Tibial artery (tissue), 4 donors: ENCODE measurements at regions not wholly inside any gene's neighbourhood (a gene's known extent, or its start where the extent isn't known, plus 50 kb on each side); places are given as distances from the start of the nearest gene placed in this dataset.
A peak's percentile ranks its signal among the peaks of the same experiment; 100 is the strongest.
"Not testable (repeated sequence)": the region's sequence is repeated elsewhere in the genome, so short reads cannot be mapped to it uniquely, and the experiment has no call there.

ENCODE experiments used
- DNase-seq, 2 donors: peaks; one replicate each; pipeline ENCODE4 v3.0.0-alpha.2; 2019
- H3K27ac ChIP-seq, 2 donors: fragments of 200-600 bp; sonication (generic) in 1 of 2; 1 replicate in 1 of 2; 2 replicates in 1 of 2; pipeline ENCODE4 v1.5.1; 2018 to 2019; ENCODE audit warnings: mild to moderate bottlenecking in 1 of 2
- H3K27me3 ChIP-seq, 2 donors: fragments of 200-600 bp; sonication (generic) in 1 of 2; one replicate each; pipeline versions ENCODE4 v1.5.1 to v1.6.0; 2016 to 2019
- H3K36me3 ChIP-seq, 3 donors: fragments of 200-600 bp; sonication (generic) in 2 of 3; one replicate each; pipeline ENCODE4 v1.5.1; 2016 to 2019; ENCODE audit warnings: mild to moderate bottlenecking in 2 of 3
- H3K4me1 ChIP-seq, 4 donors: fragments of 200-600 bp; sonication (generic) in 2 of 4; 1 replicate in 3 of 4; 2 replicates in 1 of 4; pipeline ENCODE4 v1.5.1; 2016 to 2019
- H3K4me3 ChIP-seq, 2 donors: fragments of 200-600 bp; sonication (generic) in 1 of 2; 1 replicate in 1 of 2; 2 replicates in 1 of 2; pipeline ENCODE4 v1.5.1; 2018 to 2019; ENCODE audit warnings: mild to moderate bottlenecking in 2 of 2
- H3K9me3 ChIP-seq, 3 donors: fragments of 200-600 bp; sonication (generic) in 1 of 3; one replicate each; pipeline ENCODE4 v1.5.1; 2016 to 2019
- CTCF ChIP-seq, 2 experiments: fragments of 200-600 bp in 1 of 2; fragments of 450-650 bp in 1 of 2; IDR thresholded peaks; one replicate each; pipeline ENCODE4 v1.5.1; 2017 to 2019; ENCODE audit warnings: antibody characterized with exemption in 2 of 2, mild to moderate bottlenecking in 1 of 2, moderate library complexity in 1 of 2
- intact Hi-C: fragments of 100-400 bp; cut with DNase I; formaldehyde crosslinking; loops from one replicate; pipeline ENCODE4 v1.15.0; 2023; ENCODE audit warnings: low total_unique reads

- Histone ChIP-seq H3K27ac (no peak overlapping the region), H3K27me3 (no peaks in the 10 kb centered on the region), H3K4me3 (no peak overlapping the region), H3K4me1 (no peaks in the 10 kb centered on the region), H3K36me3 (no peaks in the 10 kb centered on the region), H3K9me3 (no peaks in the 10 kb centered on the region)
- no peak for DNase-seq
- intact Hi-C loops, result no loop called here
- TF ChIP-seq CTCF (IDR thresholded peaks at IDR 0.05), result no peak
Measured at GRCh38 chr2:49702740-49703139, 548.4 kb upstream of the FSHR start.

- no peaks in the 10 kb centered on the region for H3K36me3 ChIP-seq
- H3K4me1 ChIP-seq, result no peaks in the 10 kb centered on the region
- DNase-seq, result no peak
- no peaks in the 10 kb centered on the region for H3K9me3 ChIP-seq
- H3K27ac ChIP-seq, result no peak overlapping the region
- no peak for TF ChIP-seq CTCF (IDR thresholded peaks at IDR 0.05)
- intact Hi-C loops, result no loop called here
- no peaks in the 10 kb centered on the region for H3K27me3 ChIP-seq
- H3K4me3 ChIP-seq, result no peak overlapping the region
Measured at GRCh38 chr2:49693961-49694360, 539.6 kb upstream of the FSHR start.

DNA sequence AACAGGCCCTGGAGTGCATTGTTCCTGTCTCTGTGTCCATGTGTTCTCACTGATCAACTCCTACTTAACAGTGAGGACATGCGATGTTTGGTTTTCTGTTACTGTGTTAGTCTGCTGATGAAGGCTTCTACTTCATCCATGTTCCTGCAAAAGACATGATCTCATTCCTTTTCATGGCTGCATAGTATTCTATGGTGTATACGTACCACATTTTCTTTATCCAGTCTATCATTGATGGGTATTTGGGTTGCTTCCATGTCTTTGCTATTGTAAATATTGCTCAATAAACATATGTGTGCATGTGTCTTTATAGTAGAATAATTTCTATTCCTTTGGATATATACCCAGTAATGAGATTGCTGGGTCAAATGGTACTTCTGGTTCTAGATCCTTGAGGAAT is 537.7 kb upstream of the FSHR start:
- H3K9me3 ChIP-seq, H3K27ac ChIP-seq, H3K4me1 ChIP-seq, intact Hi-C loops, H3K27me3 ChIP-seq, H3K4me3 ChIP-seq, H3K36me3 ChIP-seq, DNase-seq: not testable (repeated sequence)

DNA sequence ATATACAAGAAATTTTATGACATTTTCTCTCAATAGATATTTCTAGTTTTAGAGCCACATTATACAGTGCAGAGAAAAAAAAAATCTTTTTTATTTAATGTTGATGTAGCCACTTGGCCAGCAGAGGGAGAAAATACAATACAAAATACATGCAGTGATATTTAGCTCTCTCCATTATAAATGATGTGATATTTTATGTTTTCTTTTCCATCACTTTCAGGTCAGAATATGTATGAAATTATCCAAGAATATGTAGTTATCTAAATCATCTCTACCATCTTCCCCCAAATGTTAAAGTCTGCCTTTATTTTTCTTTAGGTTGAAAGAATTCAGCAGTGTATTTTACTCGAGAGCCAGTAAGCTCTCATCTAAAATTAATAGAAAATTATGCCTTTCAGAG is 533.6 kb upstream of the FSHR start:
- Histone ChIP-seq H3K27ac (no peak overlapping the region), H3K4me3 (no peak overlapping the region), H3K36me3 (no peaks in the 10 kb centered on the region), H3K27me3 (no peaks in the 10 kb centered on the region), H3K4me1 (no peaks in the 10 kb centered on the region), H3K9me3 (no peaks in the 10 kb centered on the region)
- peak in 1 of 2 experiments; percentile 20 for TF ChIP-seq CTCF (IDR thresholded peaks at IDR 0.05)
- intact Hi-C loops, result loop anchor here (10.0 kb wide), 1 partner anchor 717 kb away; no protein-coding TSS in a partner anchor
- DNase-seq, result no peak

GRCh38 chr2:49686897-49687442 is 532.7 kb upstream of the FSHR start:
- no peaks in the 10 kb centered on the region for H3K27me3 ChIP-seq
- no peaks in the 10 kb centered on the region for H3K9me3 ChIP-seq
- no peaks in the 10 kb centered on the region for H3K36me3 ChIP-seq
- no peak for DNase-seq
- H3K4me1 ChIP-seq, result no peaks in the 10 kb centered on the region
- H3K4me3 ChIP-seq, result no peak overlapping the region
- intact Hi-C loops, result loop anchor here (10.0 kb wide), 1 partner anchor 718 kb away; no protein-coding TSS in a partner anchor
- H3K27ac ChIP-seq, result no peak overlapping the region
- TF ChIP-seq CTCF (IDR thresholded peaks at IDR 0.05), result no peak

DNA sequence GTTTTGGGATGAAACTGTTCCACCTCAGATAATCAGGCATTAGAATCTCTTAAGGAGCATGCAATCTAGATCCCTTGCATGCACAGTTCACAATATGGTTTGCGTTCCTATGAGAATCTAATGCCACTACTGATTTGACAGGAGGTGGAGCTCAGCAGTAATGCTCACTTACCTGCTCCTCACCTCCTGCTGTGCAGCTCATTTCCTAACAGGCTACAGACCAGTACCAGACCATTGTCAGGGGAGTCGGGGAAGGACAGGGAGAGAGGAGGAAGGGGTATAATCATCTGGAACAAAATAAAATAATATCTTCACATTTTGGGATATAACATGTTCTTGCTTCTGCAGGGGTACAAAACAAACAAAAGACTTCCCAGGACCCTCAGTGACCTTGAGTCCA is 532.0 kb upstream of the FSHR start:
- no peak for TF ChIP-seq CTCF (IDR thresholded peaks at IDR 0.05)
- no peaks in the 10 kb centered on the region for H3K27me3 ChIP-seq
- intact Hi-C loops, result loop anchor here (10.0 kb wide), 1 partner anchor 719 kb away; no protein-coding TSS in a partner anchor

More for the DNA sequence above, 532.0 kb upstream of the FSHR start:
- Histone ChIP-seq H3K4me3 (no peak overlapping the region), H3K9me3 (no peaks in the 10 kb centered on the region), H3K4me1 (no peaks in the 10 kb centered on the region), H3K27ac (no peak overlapping the region), H3K36me3 (no peaks in the 10 kb centered on the region)
- DNase-seq, result no peak
